AG09309 (cell line): ENCODE measurements at regions not wholly inside any gene's neighbourhood (a gene's known extent, or its start where the extent isn't known, plus 50 kb on each side); places are given as distances from the start of the nearest gene placed in this dataset.

Source experiments
- DNase-seq: peaks from one replicate; pipeline ENCODE4 v3.0.0-alpha.2; 2010; ENCODE audit warnings: low read depth
- H3K4me3 ChIP-seq: 2 replicates; pipeline ENCODE4 v1.5.1; 2011; ENCODE audit warnings: mild to moderate bottlenecking, low read depth, low read length, moderate library complexity; ENCODE audit not compliant: control insufficient read depth
- TF ChIP-seq, protein P1 (sequence below): IDR thresholded peaks from 2 replicates; pipeline ENCODE4 v1.5.1; 2011; ENCODE audit warnings: mild to moderate bottlenecking, low read depth, low read length, inconsistent platforms; ENCODE audit not compliant: insufficient read depth, control insufficient read depth; ENCODE audit errors: missing control alignments

DNA sequence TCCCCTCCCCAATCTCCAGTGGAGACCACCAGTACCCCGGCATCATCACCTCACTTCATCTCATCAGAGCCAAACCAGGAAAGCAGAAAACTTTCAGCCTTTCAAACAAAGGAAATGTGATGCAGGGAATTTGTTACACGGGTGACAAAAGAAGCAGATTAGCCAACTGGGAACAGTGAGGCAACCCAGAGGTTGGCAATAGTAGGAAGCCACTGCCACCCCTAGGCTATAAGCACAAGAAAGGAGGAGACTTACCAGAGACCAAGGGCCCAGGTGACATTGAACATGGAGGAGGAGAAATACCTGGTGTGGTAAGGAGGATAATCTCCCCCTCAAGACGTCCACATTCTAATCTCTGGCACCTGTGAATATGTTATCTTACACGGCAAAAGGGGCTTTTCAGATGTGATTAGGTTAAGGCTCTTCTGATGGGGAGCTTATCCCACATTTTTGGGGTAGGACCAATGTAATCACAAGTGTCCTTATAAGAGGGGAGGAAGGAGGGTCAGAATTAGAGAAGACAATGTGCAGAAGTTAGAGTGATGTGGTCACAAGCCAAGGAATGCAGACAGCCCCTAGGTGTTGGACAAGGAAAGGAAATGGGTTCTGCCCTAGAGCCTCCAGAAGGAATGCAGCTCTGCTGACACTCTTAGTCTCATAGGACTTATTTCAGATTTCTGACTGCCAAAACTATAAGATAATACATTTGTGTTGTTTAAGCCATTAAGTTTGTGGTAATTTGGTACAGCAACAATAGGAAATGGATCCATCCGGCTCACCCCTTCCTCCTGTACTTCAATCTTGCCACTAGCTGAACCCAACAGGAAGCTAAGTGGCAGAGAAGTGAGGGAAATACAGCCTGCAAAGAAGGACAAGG lies 83.6 kb upstream of the VAV3 start:
- no peak for DNase-seq
- TF ChIP-seq, protein P1, sequence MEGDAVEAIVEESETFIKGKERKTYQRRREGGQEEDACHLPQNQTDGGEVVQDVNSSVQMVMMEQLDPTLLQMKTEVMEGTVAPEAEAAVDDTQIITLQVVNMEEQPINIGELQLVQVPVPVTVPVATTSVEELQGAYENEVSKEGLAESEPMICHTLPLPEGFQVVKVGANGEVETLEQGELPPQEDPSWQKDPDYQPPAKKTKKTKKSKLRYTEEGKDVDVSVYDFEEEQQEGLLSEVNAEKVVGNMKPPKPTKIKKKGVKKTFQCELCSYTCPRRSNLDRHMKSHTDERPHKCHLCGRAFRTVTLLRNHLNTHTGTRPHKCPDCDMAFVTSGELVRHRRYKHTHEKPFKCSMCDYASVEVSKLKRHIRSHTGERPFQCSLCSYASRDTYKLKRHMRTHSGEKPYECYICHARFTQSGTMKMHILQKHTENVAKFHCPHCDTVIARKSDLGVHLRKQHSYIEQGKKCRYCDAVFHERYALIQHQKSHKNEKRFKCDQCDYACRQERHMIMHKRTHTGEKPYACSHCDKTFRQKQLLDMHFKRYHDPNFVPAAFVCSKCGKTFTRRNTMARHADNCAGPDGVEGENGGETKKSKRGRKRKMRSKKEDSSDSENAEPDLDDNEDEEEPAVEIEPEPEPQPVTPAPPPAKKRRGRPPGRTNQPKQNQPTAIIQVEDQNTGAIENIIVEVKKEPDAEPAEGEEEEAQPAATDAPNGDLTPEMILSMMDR: no peak

DNA sequence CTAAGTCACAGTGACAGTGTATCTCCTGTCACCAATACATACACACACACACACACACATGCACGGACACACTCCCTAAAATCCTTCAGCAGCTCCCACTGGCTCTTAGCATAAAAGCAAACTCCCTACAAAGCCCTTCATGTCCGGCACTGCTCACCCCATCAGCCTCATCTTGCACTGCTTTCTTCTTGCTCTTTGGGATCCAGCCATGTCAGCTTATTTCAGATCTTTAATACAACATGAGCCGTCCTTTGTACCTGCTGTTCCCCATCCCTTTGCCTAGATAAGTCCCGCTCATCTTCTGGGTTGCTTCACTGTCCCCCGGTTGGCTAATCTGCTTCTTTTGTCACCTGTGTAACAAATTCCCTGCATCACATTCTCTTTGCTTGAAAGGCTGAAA lies 82.1 kb upstream of the VAV3 start:
- no peak overlapping the region for H3K4me3 ChIP-seq
- TF ChIP-seq, protein P1: no peak
- DNase-seq: no peak

More for the DNA sequence above, 83.6 kb upstream of the VAV3 start:
- H3K4me3 ChIP-seq: no peak overlapping the region

DNA sequence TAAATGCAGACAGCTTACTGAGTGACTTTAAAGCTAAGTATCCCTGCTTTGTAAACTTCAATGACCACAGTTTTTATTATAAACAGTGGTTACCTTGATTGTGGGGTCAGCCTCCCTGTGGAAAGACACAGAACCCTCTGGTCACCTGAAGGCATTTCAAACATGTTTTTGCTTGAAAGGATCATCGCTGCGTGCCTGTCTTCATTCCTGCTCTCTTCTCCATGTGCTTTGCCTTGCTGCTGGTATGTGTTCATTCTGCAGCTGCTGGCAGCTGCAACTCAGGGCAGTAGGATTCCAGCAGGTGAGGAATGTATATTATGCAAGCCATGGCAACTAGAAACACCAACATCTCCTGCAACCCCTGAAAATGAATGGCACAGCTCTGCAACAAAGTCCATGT lies 81.0 kb upstream of the VAV3 start:
- no peak overlapping the region for H3K4me3 ChIP-seq
- TF ChIP-seq, protein P1: no peak
- no peak for DNase-seq

DNA sequence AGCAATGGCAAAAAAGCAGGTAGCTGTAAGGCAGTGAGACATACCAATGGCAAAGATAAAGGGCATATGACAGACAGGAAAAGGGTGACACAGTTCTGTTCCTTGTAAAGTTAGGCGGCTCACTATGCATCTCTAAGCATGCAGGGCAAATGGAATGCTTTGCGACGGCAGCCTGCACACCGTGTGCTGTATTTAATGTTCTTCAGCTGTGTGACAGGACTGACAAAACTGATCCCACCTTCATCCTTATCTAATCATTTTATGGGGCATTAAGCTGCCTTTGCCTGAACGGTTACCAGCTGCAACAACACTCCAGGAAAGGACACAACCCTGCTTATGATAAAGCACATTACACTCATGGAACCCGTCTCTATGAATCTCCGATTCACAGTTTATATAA lies 80.5 kb upstream of the VAV3 start:
- TF ChIP-seq, protein P1: no peak
- no peak overlapping the region for H3K4me3 ChIP-seq
- no peak for DNase-seq

DNA sequence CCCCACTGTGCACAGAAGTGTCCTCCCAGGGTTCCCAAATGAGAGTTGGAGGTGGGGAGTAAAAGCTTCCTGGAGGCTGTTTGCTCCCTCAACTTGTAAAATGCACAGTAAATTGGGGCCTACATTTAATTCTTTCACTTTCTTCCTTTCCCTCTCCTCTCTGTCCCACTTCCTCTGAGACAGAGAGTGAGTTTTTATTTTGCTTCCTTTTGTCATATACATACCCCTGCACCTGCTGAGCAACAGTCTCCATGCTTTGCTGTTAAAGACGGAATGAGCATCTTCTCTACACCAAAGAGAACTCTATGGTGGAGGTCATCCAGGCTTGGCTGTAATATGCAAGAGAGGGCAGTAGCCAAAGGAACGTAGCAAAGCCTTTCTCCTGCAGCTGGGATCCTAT lies 79.3 kb upstream of the VAV3 start:
- DNase-seq: no peak
- TF ChIP-seq, protein P1: no peak
- no peak overlapping the region for H3K4me3 ChIP-seq

- no peak for DNase-seq
- TF ChIP-seq, protein P1: no peak
- no peak overlapping the region for H3K4me3 ChIP-seq
These were observed 78.7 kb upstream of the VAV3 start for GRCh38 chr1:108043707-108044106.
